SK-N-SH (cell line): ENCODE measurements at regions not wholly inside any gene's neighbourhood (a gene's known extent, or its start where the extent isn't known, plus 50 kb on each side); places are given as distances from the start of the nearest gene placed in this dataset.

Experiments
- CTCF ChIA-PET: fragments of 300-600, 350-600 bp; formaldehyde crosslinking; extraction: SDS; loops from one replicate; lab custom pipeline; 2021; lab: Yijun Ruan, JAX
- POLR2A ChIA-PET: fragments of 350-600 bp; sonication (Branson Sonifier 250); formaldehyde crosslinking; extraction: SDS; loops from one replicate; lab custom pipeline; 2020; ENCODE audit warnings: antibody characterized with exemption, inconsistent platforms; lab: Yijun Ruan, JAX
- DNase-seq: peaks from one replicate; pipeline ENCODE4 v3.0.0; 2012
- H2AFZ ChIP-seq: fragments of 200-600 bp; sonication (generic); 2 replicates; pipeline ENCODE4 v1.8.1; 2016; ENCODE audit warnings: antibody characterized with exemption, mild to moderate bottlenecking, low read depth
- H3F3A ChIP-seq: fragments of 200-600 bp; sonication (generic); replicated peaks from 2 replicates; pipeline ENCODE3; 2016; ENCODE audit warnings: antibody characterized with exemption, mild to moderate bottlenecking; ENCODE audit not compliant: insufficient read depth
- H3K27ac ChIP-seq, 2 experiments: fragments of 200-500 bp in 1 of 2; fragments of 200-600 bp in 1 of 2; sonication (Bioruptor generic) in 1 of 2; sonication (generic), shearing (Covaris generic) in 1 of 2; 2 replicates each; pipeline versions ENCODE4 v1.5.1 to v1.6.1; 2014 to 2016; ENCODE audit warnings: low read depth in 2 of 2, inconsistent platforms in 1 of 2, low read length in 1 of 2, mild to moderate bottlenecking in 1 of 2, mixed read lengths in 1 of 2
- H3K27me3 ChIP-seq: fragments of 200-600 bp; sonication (generic), shearing (Covaris generic); 2 replicates; pipeline ENCODE4 v1.6.1; 2016; ENCODE audit warnings: mixed run types; ENCODE audit not compliant: insufficient read depth
- H3K36me3 ChIP-seq, 2 experiments: fragments of 200-500 bp in 1 of 2; fragments of 200-600 bp in 1 of 2; sonication (Bioruptor generic) in 1 of 2; sonication (generic) in 1 of 2; replicated peaks in 1 of 2; 2 replicates each; pipeline versions ENCODE3 to v1.5.1; 2014 to 2016; ENCODE audit warnings: low read length in 1 of 2, mild to moderate bottlenecking in 1 of 2; ENCODE audit not compliant: insufficient read depth in 2 of 2, control insufficient read depth in 1 of 2
- H3K4me1 ChIP-seq, 2 experiments: fragments of 200-500 bp in 1 of 2; fragments of 200-600 bp in 1 of 2; sonication (Bioruptor generic) in 1 of 2; sonication (generic), shearing (Covaris generic) in 1 of 2; 2 replicates each; pipeline versions ENCODE4 v1.5.1 to v1.6.1; 2014 to 2016; ENCODE audit warnings: low read depth in 1 of 2, low read length in 1 of 2, mixed run types in 1 of 2; ENCODE audit not compliant: insufficient read depth in 2 of 2, control insufficient read depth in 1 of 2
- H3K4me2 ChIP-seq: fragments of 200-600 bp; sonication (generic), shearing (Covaris generic); 2 replicates; pipeline ENCODE4 v1.6.1; 2017; ENCODE audit warnings: mixed run types
- H3K4me3 ChIP-seq, 2 experiments: fragments of 200-500 bp in 1 of 2; fragments of 200-600 bp in 1 of 2; sonication (Bioruptor generic) in 1 of 2; sonication (generic), shearing (Covaris generic) in 1 of 2; 2 replicates each; pipeline versions ENCODE4 v1.5.1 to v1.8.1; 2014 to 2016; ENCODE audit warnings: low read depth in 2 of 2, inconsistent platforms in 1 of 2, low read length in 1 of 2, mild to moderate bottlenecking in 1 of 2, mixed read lengths in 1 of 2, moderate library complexity in 1 of 2
- H3K79me2 ChIP-seq: fragments of 200-600 bp; sonication (generic); 2 replicates; pipeline ENCODE4 v1.8.1; 2017; ENCODE audit warnings: mild to moderate bottlenecking; ENCODE audit not compliant: insufficient read depth
- H3K9ac ChIP-seq: fragments of 200-600 bp; sonication (generic); 2 replicates; pipeline ENCODE4 v1.6.1; 2017; ENCODE audit warnings: mixed run types
- H3K9me2 ChIP-seq: fragments of 200-600 bp; sonication (generic); 2 replicates; pipeline ENCODE4 v1.6.1; 2017; ENCODE audit warnings: mixed run types
- H3K9me3 ChIP-seq: fragments of 200-600 bp; sonication (generic); 2 replicates; pipeline ENCODE4 v1.6.1; 2017; ENCODE audit warnings: mixed run types, mild to moderate bottlenecking, moderate library complexity
- H4K20me1 ChIP-seq: fragments of 200-600 bp; sonication (generic); 2 replicates; pipeline ENCODE4 v1.6.1; 2017; ENCODE audit warnings: mild to moderate bottlenecking, mixed run types; ENCODE audit not compliant: insufficient read depth
- CHD2 ChIP-seq: fragments of 150-350 bp; IDR thresholded peaks from 2 replicates; pipeline ENCODE4 v1.6.1; 2018; ENCODE audit warnings: low read length; ENCODE audit not compliant: partially characterized antibody
- CTCF ChIP-seq: fragments of 200-600 bp; sonication (generic); IDR thresholded peaks from 2 replicates; pipeline ENCODE4 v1.6.1; 2017; ENCODE audit warnings: antibody characterized with exemption, mild to moderate bottlenecking, moderate library complexity
- ELF1 ChIP-seq: IDR thresholded peaks from 2 replicates; pipeline ENCODE4 v1.4.0; 2012
- EZH2phosphoT487 ChIP-seq: fragments of 200-600 bp; sonication (generic); IDR thresholded peaks from 2 replicates; pipeline ENCODE4 v1.6.1; 2017; ENCODE audit warnings: low read depth, mixed run types, mild to moderate bottlenecking, antibody characterized with exemption, moderate library complexity, borderline replicate concordance
- FOXM1 ChIP-seq: IDR thresholded peaks from 2 replicates; pipeline ENCODE4 v1.4.0; 2012; ENCODE audit warnings: low read depth, mild to moderate bottlenecking
- GABPA ChIP-seq: IDR thresholded peaks from 2 replicates; pipeline ENCODE4 v1.4.0; 2012; ENCODE audit warnings: low read depth, mild to moderate bottlenecking
- NFIC ChIP-seq: IDR thresholded peaks from 2 replicates; pipeline ENCODE4 v1.4.0; 2012; ENCODE audit warnings: borderline replicate concordance
- POLR2AphosphoS5 ChIP-seq: IDR thresholded peaks from 2 replicates; pipeline ENCODE4 v1.6.1; 2012; ENCODE audit warnings: low read depth, low read length
- RAD21 ChIP-seq: IDR thresholded peaks from 2 replicates; pipeline ENCODE4 v1.6.1; 2012; ENCODE audit warnings: mild to moderate bottlenecking, low read length
- RCOR1 ChIP-seq: fragments of 150-350 bp; IDR thresholded peaks from 2 replicates; pipeline ENCODE4 v1.6.1; 2017; ENCODE audit warnings: antibody characterized with exemption, low read length
- REST ChIP-seq: IDR thresholded peaks from 2 replicates; pipeline ENCODE4 v1.6.1; 2012; ENCODE audit warnings: mild to moderate bottlenecking, low read depth, low read length, moderate library complexity
- RFX5 ChIP-seq: IDR thresholded peaks from 2 replicates; pipeline ENCODE4 v1.6.1; 2012; ENCODE audit warnings: mild to moderate bottlenecking, improper control_type of control experiment, low read length
- RXRA ChIP-seq: IDR thresholded peaks from 2 replicates; pipeline ENCODE4 v1.4.0; 2012; ENCODE audit warnings: low read depth, mild to moderate bottlenecking, borderline replicate concordance
- SIN3A ChIP-seq: IDR thresholded peaks from 2 replicates; pipeline ENCODE4 v1.6.1; 2012; ENCODE audit warnings: low read depth, mild to moderate bottlenecking, low read length, moderate library complexity, borderline replicate concordance
- SMC3 ChIP-seq: IDR thresholded peaks from 2 replicates; pipeline ENCODE4 v1.6.1; 2012; ENCODE audit warnings: low read depth, low read length, improper control_type of control experiment
- TAF1 ChIP-seq: IDR thresholded peaks from 2 replicates; pipeline ENCODE4 v1.6.1; 2012; ENCODE audit warnings: low read depth, mild to moderate bottlenecking, low read length, moderate library complexity, borderline replicate concordance
- TCF12 ChIP-seq: IDR thresholded peaks from 2 replicates; pipeline ENCODE4 v1.4.0; 2012
- TEAD4 ChIP-seq: IDR thresholded peaks from 2 replicates; pipeline ENCODE4 v1.4.0; 2012; ENCODE audit warnings: mild to moderate bottlenecking, borderline replicate concordance; ENCODE audit not compliant: insufficient read depth
- YY1 ChIP-seq: IDR thresholded peaks from 2 replicates; pipeline ENCODE4 v1.4.0; 2012; ENCODE audit warnings: low read depth, mild to moderate bottlenecking
- WGBS: methylation state at CpG from one replicate; pipeline ENCODE4 v1.1.6; 2017; ENCODE audit warnings: low lambda C conversion rate; 5-methylcytosine and 5-hydroxymethylcytosine counted together
- TF ChIP-seq, protein P1 (sequence below): IDR thresholded peaks from 2 replicates; pipeline ENCODE4 v1.4.0; 2012; ENCODE audit warnings: low read depth, borderline replicate concordance
- TF ChIP-seq, protein P2 (sequence below): fragments of 150-350 bp; IDR thresholded peaks from 2 replicates; pipeline ENCODE4 v1.6.1; 2016; ENCODE audit warnings: mild to moderate bottlenecking, low read depth, low read length

GRCh38 chr3:150030841-150031240, 60.1 kb upstream of the PFN2 start:
- Histone ChIP-seq H3K79me2 (no peaks in the 10 kb centered on the region), H3K27ac (no peak overlapping the region), H2AFZ (no peak overlapping the region), H3K4me3 (no peak overlapping the region), H3F3A (no peaks in the 10 kb centered on the region), H3K9me2 (no peaks in the 10 kb centered on the region), H3K9ac (no peak overlapping the region), H3K4me2 (no peak overlapping the region), H3K9me3 (peaks cover 7% of the 10 kb centered on the region; the same call in 1 of the 2 replicates), H4K20me1 (no peaks in the 10 kb centered on the region), H3K4me1 (no peaks in the 10 kb centered on the region), H3K36me3 (no peaks in the 10 kb centered on the region), H3K27me3 (no peaks in the 10 kb centered on the region)
- ChIA-PET POLR2A (no interaction called here), CTCF (interaction anchor here (1.2 to 1.5 kb wide), 2 partner anchors 153 to 1087 kb away, joined by 3 to 4 read pairs; no protein-coding TSS in a partner anchor)
- TF ChIP-seq RCOR1 (no peak), EZH2phosphoT487 (no peak), TCF12 (no peak), CHD2 (no peak), POLR2AphosphoS5 (no peak), GABPA (no peak), TEAD4 (no peak), FOXM1 (no peak), TAF1 (no peak), SIN3A (no peak), SMC3 (no peak), RAD21 (no peak), YY1 (no peak)
- TF ChIP-seq, protein P1, sequence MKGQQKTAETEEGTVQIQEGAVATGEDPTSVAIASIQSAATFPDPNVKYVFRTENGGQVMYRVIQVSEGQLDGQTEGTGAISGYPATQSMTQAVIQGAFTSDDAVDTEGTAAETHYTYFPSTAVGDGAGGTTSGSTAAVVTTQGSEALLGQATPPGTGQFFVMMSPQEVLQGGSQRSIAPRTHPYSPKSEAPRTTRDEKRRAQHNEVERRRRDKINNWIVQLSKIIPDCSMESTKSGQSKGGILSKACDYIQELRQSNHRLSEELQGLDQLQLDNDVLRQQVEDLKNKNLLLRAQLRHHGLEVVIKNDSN = no peak
- DNase-seq = no peak
- 58% methylated on average over 2 of the region's 2 CpGs for WGBS

GRCh38 chr3:150023239-150023636, 52.5 kb upstream of the PFN2 start:
- TF ChIP-seq RFX5 (no peak), RAD21 (no peak), RXRA (no peak), TEAD4 (no peak), ELF1 (no peak), FOXM1 (no peak), NFIC (no peak), SMC3 (no peak), RCOR1 (no peak), CTCF (no peak), REST (no peak)
- TF ChIP-seq, protein P2, sequence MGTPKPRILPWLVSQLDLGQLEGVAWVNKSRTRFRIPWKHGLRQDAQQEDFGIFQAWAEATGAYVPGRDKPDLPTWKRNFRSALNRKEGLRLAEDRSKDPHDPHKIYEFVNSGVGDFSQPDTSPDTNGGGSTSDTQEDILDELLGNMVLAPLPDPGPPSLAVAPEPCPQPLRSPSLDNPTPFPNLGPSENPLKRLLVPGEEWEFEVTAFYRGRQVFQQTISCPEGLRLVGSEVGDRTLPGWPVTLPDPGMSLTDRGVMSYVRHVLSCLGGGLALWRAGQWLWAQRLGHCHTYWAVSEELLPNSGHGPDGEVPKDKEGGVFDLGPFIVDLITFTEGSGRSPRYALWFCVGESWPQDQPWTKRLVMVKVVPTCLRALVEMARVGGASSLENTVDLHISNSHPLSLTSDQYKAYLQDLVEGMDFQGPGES = no peak
- TF ChIP-seq, all 33 proteins: peak for 0
- no peak overlapping the region for H3K9ac ChIP-seq
- no peaks in the 10 kb centered on the region for H3K36me3 ChIP-seq
- no peak overlapping the region for H3K27ac ChIP-seq
- H2AFZ ChIP-seq = no peak overlapping the region
- POLR2A ChIA-PET = no interaction called here
- H3K4me3 ChIP-seq = no peak overlapping the region
- 89% methylated on average over 1 of the region's 1 CpG for WGBS
- CTCF ChIA-PET = no interaction called here
- H3K79me2 ChIP-seq = no peaks in the 10 kb centered on the region
- H3K9me3 ChIP-seq = peaks cover 6% of the 10 kb centered on the region; the same call in 1 of the 2 replicates
- H3K4me1 ChIP-seq = peaks cover 0 to 10% of the 10 kb centered on the region in 2 experiments; a peak in 2 of 4 replicates
- H3K9me2 ChIP-seq = no peaks in the 10 kb centered on the region
- H4K20me1 ChIP-seq = no peaks in the 10 kb centered on the region
- H3K27me3 ChIP-seq = no peaks in the 10 kb centered on the region
- no peak overlapping the region for H3K4me2 ChIP-seq
- peaks cover 8% of the 10 kb centered on the region for H3F3A ChIP-seq
- no peak for DNase-seq
